HEK293 (cell line): ENCODE measurements at regions not wholly inside any gene's neighbourhood (a gene's known extent, or its start where the extent isn't known, plus 50 kb on each side); places are given as distances from the start of the nearest gene placed in this dataset.
A peak's percentile ranks its signal among the peaks of the same experiment; 100 is the strongest.

Source experiments
- CTCF ChIA-PET: fragments of 350-600 bp; formaldehyde crosslinking; extraction: SDS; loops from one replicate; lab custom pipeline; 2021; ENCODE audit warnings: antibody characterized with exemption; lab: Yijun Ruan, JAX
- POLR2A ChIA-PET: fragments of 300-600 bp; formaldehyde crosslinking; extraction: SDS; loops from one replicate; lab custom pipeline; 2020; ENCODE audit warnings: antibody characterized with exemption, inconsistent platforms; lab: Yijun Ruan, JAX
- H3K27ac ChIP-seq: fragments of 200-500 bp; sonication (Bioruptor generic); 2 replicates; pipeline ENCODE4 v1.5.1; 2014; ENCODE audit warnings: low read depth, low read length, control low read depth, inconsistent platforms; ENCODE audit errors: extremely low read depth
- H3K36me3 ChIP-seq, 2 experiments: fragments of 200-500 bp in 1 of 2; sonication (Bioruptor generic) in 1 of 2; 1 replicate in 1 of 2; 2 replicates in 1 of 2; pipeline ENCODE4 v1.5.1; 2014 to 2017; ENCODE audit warnings: inconsistent platforms in 2 of 2, low read length in 2 of 2; ENCODE audit not compliant: control insufficient read depth in 2 of 2, insufficient read depth in 1 of 2
- H3K4me1 ChIP-seq: fragments of 200-500 bp; sonication (Bioruptor generic); 2 replicates; pipeline ENCODE4 v1.5.1; 2014; ENCODE audit warnings: mild to moderate bottlenecking, low read length, inconsistent platforms; ENCODE audit not compliant: control insufficient read depth, insufficient read depth
- H3K4me3 ChIP-seq: 2 replicates; pipeline ENCODE4 v1.5.1; 2011; ENCODE audit warnings: low read depth, mild to moderate bottlenecking, control low read depth, low read length, moderate library complexity
- H3K9me3 ChIP-seq: fragments of 200-500 bp; sonication (Bioruptor generic); 2 replicates; pipeline ENCODE4 v1.5.1; 2014; ENCODE audit warnings: low read depth, low read length, inconsistent platforms; ENCODE audit not compliant: control insufficient read depth, insufficient read depth
- ATF2 ChIP-seq: fragments of 450-650 bp; formaldehyde crosslinking; IDR thresholded peaks from 2 replicates; pipeline ENCODE4 v1.5.1; 2016; ENCODE audit warnings: missing biosample characterization, missing genetic modification characterization, low read depth
- HIC1 ChIP-seq: fragments of 450-650 bp; formaldehyde crosslinking; IDR thresholded peaks from 2 replicates; pipeline ENCODE4 v1.5.1; 2016; ENCODE audit warnings: missing biosample characterization, missing genetic modification characterization
- KLF8 ChIP-seq: fragments of 450-650 bp; formaldehyde crosslinking; IDR thresholded peaks from 2 replicates; pipeline ENCODE4 v1.5.1; 2016; ENCODE audit warnings: missing biosample characterization, missing genetic modification characterization
- TRIM28 ChIP-seq: IDR thresholded peaks from 2 replicates; pipeline ENCODE4 v1.6.1; 2011; ENCODE audit warnings: low read length, control low read depth, borderline replicate concordance
- ZBTB17 ChIP-seq: fragments of 450-650 bp; formaldehyde crosslinking; IDR thresholded peaks from 2 replicates; pipeline ENCODE4 v1.5.1; 2016; ENCODE audit warnings: missing biosample characterization, missing genetic modification characterization
- ZFHX2 ChIP-seq: fragments of 450-650 bp; formaldehyde crosslinking; conservative IDR thresholded peaks from 2 replicates; pipeline ENCODE4 v1.5.1; 2016; ENCODE audit warnings: missing biosample characterization, missing genetic modification characterization
- ZNF148 ChIP-seq: fragments of 450-650 bp; formaldehyde crosslinking; IDR thresholded peaks from 2 replicates; pipeline ENCODE4 v1.5.0; 2017; ENCODE audit warnings: missing biosample characterization, missing genetic modification characterization, borderline replicate concordance
- ZNF155 ChIP-seq: fragments of 450-650 bp; formaldehyde crosslinking; IDR thresholded peaks from 2 replicates; pipeline ENCODE4 v1.5.1; 2016; ENCODE audit warnings: missing biosample characterization, missing genetic modification characterization
- ZNF2 ChIP-seq: fragments of 450-650 bp; formaldehyde crosslinking; IDR thresholded peaks from 2 replicates; pipeline ENCODE4 v1.5.1; 2016; ENCODE audit warnings: missing biosample characterization, missing genetic modification characterization
- ZNF221 ChIP-seq: fragments of 450-650 bp; formaldehyde crosslinking; IDR thresholded peaks from 2 replicates; pipeline ENCODE4 v1.5.1; 2017; ENCODE audit warnings: missing biosample characterization, missing genetic modification characterization, borderline replicate concordance
- ZNF391 ChIP-seq: fragments of 450-650 bp; formaldehyde crosslinking; IDR thresholded peaks from 2 replicates; pipeline ENCODE4 v1.5.1; 2016; ENCODE audit warnings: low read depth, missing biosample characterization, missing genetic modification characterization, borderline replicate concordance
- ZNF596 ChIP-seq: fragments of 450-650 bp; IDR thresholded peaks from 2 replicates; pipeline ENCODE4 v1.5.0; 2018; ENCODE audit warnings: missing biosample characterization, mild to moderate bottlenecking, missing genetic modification characterization, moderate library complexity
- ZNF629 ChIP-seq: fragments of 450-650 bp; formaldehyde crosslinking; IDR thresholded peaks from 2 replicates; pipeline ENCODE4 v1.5.1; 2017; ENCODE audit warnings: missing biosample characterization, missing genetic modification characterization
- ZNF654 ChIP-seq: fragments of 450-650 bp; formaldehyde crosslinking; IDR thresholded peaks from 2 replicates; pipeline ENCODE4 v1.5.1; 2016; ENCODE audit warnings: low read depth, missing biosample characterization, missing genetic modification characterization
- ZNF670 ChIP-seq: fragments of 450-650 bp; formaldehyde crosslinking; IDR thresholded peaks from 2 replicates; pipeline ENCODE4 v1.5.1; 2016; ENCODE audit warnings: missing biosample characterization, missing genetic modification characterization, low read depth
- ZNF843 ChIP-seq: fragments of 450-650 bp; formaldehyde crosslinking; IDR thresholded peaks from 2 replicates; pipeline ENCODE4 v1.5.1; 2016; ENCODE audit warnings: missing biosample characterization, missing genetic modification characterization

GRCh38 chr1:218809061-218809460 is 364.6 kb upstream of the LYPLAL1 start:
- no peak overlapping the region for H3K4me3 ChIP-seq
- CTCF ChIA-PET = no interaction called here
- TF ChIP-seq ZFHX2 = no peak
- TF ChIP-seq ZNF2 = no peak
- TF ChIP-seq ZNF391 (tag by site-specific recombination) = no peak
- H3K36me3 ChIP-seq = no peaks in the 10 kb centered on the region
- no peak overlapping the region for H3K27ac ChIP-seq
- H3K4me1 ChIP-seq = 0 out of 2 replicates have a peak, but pooled peaks cover 4% of the 10 kb centered on the region
- POLR2A ChIA-PET = no interaction called here
- H3K9me3 ChIP-seq = no peaks in the 10 kb centered on the region

GRCh38 chr1:218809625-218810024 is 364.1 kb upstream of the LYPLAL1 start:
- ChIA-PET CTCF (no interaction called here), POLR2A (no interaction called here)
- H3K4me1 ChIP-seq = 0 out of 2 replicates have a peak, but pooled peaks cover 4% of the 10 kb centered on the region
- no peak overlapping the region for H3K27ac ChIP-seq
- TF ChIP-seq KLF8 (tag by site-specific recombination) (peak; percentile 40; the same call in 1 of the 2 replicates), HIC1 (tag by site-specific recombination) (peak; percentile 36; the same call in 1 of the 2 replicates), ZNF629 (tag by site-specific recombination) (0 out of 2 replicates have a peak, but pooled peaks have one; percentile 16), ZNF221 (tag by site-specific recombination) (no peak), ZNF654 (tag by site-specific recombination) (no peak), ZNF596 (no peak), ZNF843 (0 out of 2 replicates have a peak, but pooled peaks have one; percentile 16)
- H3K4me3 ChIP-seq = no peak overlapping the region
- no peaks in the 10 kb centered on the region for H3K9me3 ChIP-seq
- H3K36me3 ChIP-seq = no peaks in the 10 kb centered on the region

GRCh38 chr1:218810306-218810705 is 363.4 kb upstream of the LYPLAL1 start:
- no peaks in the 10 kb centered on the region for H3K9me3 ChIP-seq
- no peak overlapping the region for H3K4me3 ChIP-seq
- H3K27ac ChIP-seq = no peak overlapping the region
- TF ChIP-seq ZNF670 (tag by site-specific recombination) (no peak), ZBTB17 (0 out of 2 replicates have a peak, but pooled peaks have one; percentile 32), ZNF155 (tag by site-specific recombination) (no peak), ZNF148 (tag by site-specific recombination) (no peak), TRIM28 (0 out of 2 replicates have a peak, but pooled peaks have one; percentile 9), ATF2 (tag by site-specific recombination) (0 out of 2 replicates have a peak, but pooled peaks have one; percentile 39)
- TF ChIP-seq, all 188 proteins: peak for 3
- Histone ChIP-seq H3K36me3 (no peaks in the 10 kb centered on the region), H3K4me1 (0 out of 2 replicates have a peak, but pooled peaks cover 4% of the 10 kb centered on the region)
- CTCF ChIA-PET = interaction anchor here (0.6 to 1.1 kb wide), 2 partner anchors 21 to 576 kb away, joined by 3 read pairs; no protein-coding TSS in a partner anchor
- POLR2A ChIA-PET = no interaction called here
